ENCODE measurements at regions not wholly inside any gene's neighbourhood (a gene's known extent, or its start where the extent isn't known, plus 50 kb on each side); places are given as distances from the start of the nearest gene placed in this dataset.

GRCh38 chr9:36765468-36766341 is 193.0 kb downstream of the MELK start (continued):
- TF ChIP-seq ARID4A (CRISPR knock-in tag; IDR thresholded peaks at IDR 0.05; ENCODE audit: borderline replicate concordance) (peak; percentile 32; the same call in 1 of the 2 replicates), ZNF691 (CRISPR knock-in tag; IDR thresholded peaks at IDR 0.05; ENCODE audit: borderline replicate concordance, low read depth) (0 out of 2 replicates have a peak, but pooled peaks have one; percentile 34), ZNF234 (CRISPR knock-in tag; conservative IDR thresholded peaks at IDR 0.05) (no peak), GFI1 (CRISPR knock-in tag; IDR thresholded peaks at IDR 0.05; ENCODE audit: borderline replicate concordance) (peak; percentile 98), HNF1A (IDR thresholded peaks at IDR 0.05; ENCODE audit: low read depth) (no peak), HNF1A (CRISPR knock-in tag; IDR thresholded peaks at IDR 0.05; ENCODE audit: borderline replicate concordance) (no peak), SNAPC2 (CRISPR knock-in tag; IDR thresholded peaks at IDR 0.05) (0 out of 2 replicates have a peak, but pooled peaks have one; percentile 47), BRF2 (CRISPR knock-in tag; IDR thresholded peaks at IDR 0.05) (no peak), NFAT5 (CRISPR knock-in tag; IDR thresholded peaks at IDR 0.05) (0 out of 2 replicates have a peak, but pooled peaks have one; percentile 41), RBFOX2 (IDR thresholded peaks at IDR 0.05; ENCODE audit: low read depth, low read length) (0 out of 2 replicates have a peak, but pooled peaks have one; percentile 23), ZNF660 (CRISPR knock-in tag; IDR thresholded peaks at IDR 0.05; ENCODE audit: borderline replicate concordance, low read depth) (no peak)
